Panc1 (cell line): ENCODE measurements at regions not wholly inside any gene's neighbourhood (a gene's known extent, or its start where the extent isn't known, plus 50 kb on each side); places are given as distances from the start of the nearest gene placed in this dataset.

Experiments used
- ATAC-seq: fragments of 200-7000 bp; cut with Tn5 transposase; 2 replicates; pipeline ENCODE4 v1.9.1; 2020; ENCODE audit warnings: mild to moderate bottlenecking, moderate library complexity
- BruUV-seq: library from RNA; stranded (reverse); fragments of 400-500 nt; replicated peaks from 2 replicates; lab custom pipeline; 2021; lab: Mats Ljungman, UMichigan
- CTCF ChIA-PET: fragments of 300-600 bp; sonication (Branson Sonifier 250); formaldehyde crosslinking; loops from one replicate; lab custom pipeline; 2022; ENCODE audit warnings: antibody characterized with exemption; lab: Charles Lee
- POLR2A ChIA-PET: fragments of 300-600 bp; sonication (Branson Sonifier 250); formaldehyde crosslinking; loops from one replicate; lab custom pipeline; 2022; ENCODE audit warnings: antibody characterized with exemption; lab: Charles Lee
- DNase-seq: peaks from one replicate; pipeline ENCODE4 v3.0.0-alpha.2; 2010; ENCODE audit warnings: low read depth, low spot score
- H3K27ac ChIP-seq: 2 replicates; pipeline ENCODE4 v1.5.1; 2011; ENCODE audit warnings: mild to moderate bottlenecking, low read length, inconsistent platforms
- H3K27me3 ChIP-seq: fragments of 200-500 bp; sonication (Bioruptor generic); 2 replicates; pipeline ENCODE4 v1.6.0; 2014; ENCODE audit warnings: low read length, inconsistent platforms; ENCODE audit not compliant: control insufficient read depth, insufficient read depth
- H3K36me3 ChIP-seq: fragments of 200-500 bp; sonication (Bioruptor generic); 2 replicates; pipeline ENCODE4 v1.5.1; 2014; ENCODE audit warnings: inconsistent platforms, mild to moderate bottlenecking, low read length, moderate library complexity; ENCODE audit not compliant: control insufficient read depth, insufficient read depth
- H3K4me1 ChIP-seq: 2 replicates; pipeline ENCODE4 v1.5.1; 2011; ENCODE audit warnings: inconsistent platforms, mild to moderate bottlenecking, low read length, moderate library complexity; ENCODE audit not compliant: control insufficient read depth, insufficient read depth
- H3K4me3 ChIP-seq, 2 experiments: 2 replicates each; pipeline ENCODE4 v1.5.1; 2011 to 2012; ENCODE audit warnings: low read depth in 2 of 2, low read length in 2 of 2, mild to moderate bottlenecking in 2 of 2, inconsistent platforms in 1 of 2, moderate library complexity in 1 of 2
- H3K9me3 ChIP-seq: fragments of 200-500 bp; sonication (Bioruptor generic); 2 replicates; pipeline ENCODE4 v1.5.1; 2014; ENCODE audit warnings: low read depth, mild to moderate bottlenecking, inconsistent platforms, low read length, moderate library complexity; ENCODE audit not compliant: control insufficient read depth, insufficient read depth
- POLR2AphosphoS5 ChIP-seq: IDR thresholded peaks from 2 replicates; pipeline ENCODE4 v1.6.1; 2012; ENCODE audit warnings: mild to moderate bottlenecking, low read depth, low read length, moderate library complexity
- SIN3A ChIP-seq: IDR thresholded peaks from 2 replicates; pipeline ENCODE4 v1.6.1; 2012; ENCODE audit warnings: low read depth, mild to moderate bottlenecking, low read length, moderate library complexity, borderline replicate concordance; ENCODE audit not compliant: insufficient read depth
- TCF7L2 ChIP-seq: IDR thresholded peaks from 2 replicates; pipeline ENCODE4 v1.6.1; 2011; ENCODE audit warnings: mild to moderate bottlenecking, low read depth, low read length, inconsistent platforms
- in situ Hi-C: cut with HindIII; loops from 2 replicates; pipeline ENCODE4 v1.10.0; 2016; ENCODE audit warnings: low sequenced_read_pairs, low pct_unique_long_range_greater_than_20kb
- intact Hi-C: fragments of 100-400 bp; cut with micrococcal nuclease; formaldehyde crosslinking; loops from one replicate; pipeline ENCODE4 v1.10.0; 2022; ENCODE audit not compliant: unreplicated experiment
- TF ChIP-seq, protein P1 (sequence below), 2 experiments: IDR thresholded peaks; 2 replicates each; pipeline ENCODE4 v1.6.1; 2011 to 2012; ENCODE audit warnings: low read depth in 2 of 2, control low read depth in 1 of 2, low read length in 1 of 2, mild to moderate bottlenecking in 1 of 2, moderate library complexity in 1 of 2; ENCODE audit not compliant: insufficient read depth in 1 of 2
- TF ChIP-seq, protein P2 (sequence below): fragments of 450-650 bp; IDR thresholded peaks from 2 replicates; pipeline ENCODE4 v1.5.1; 2017; ENCODE audit warnings: mild to moderate bottlenecking

DNA sequence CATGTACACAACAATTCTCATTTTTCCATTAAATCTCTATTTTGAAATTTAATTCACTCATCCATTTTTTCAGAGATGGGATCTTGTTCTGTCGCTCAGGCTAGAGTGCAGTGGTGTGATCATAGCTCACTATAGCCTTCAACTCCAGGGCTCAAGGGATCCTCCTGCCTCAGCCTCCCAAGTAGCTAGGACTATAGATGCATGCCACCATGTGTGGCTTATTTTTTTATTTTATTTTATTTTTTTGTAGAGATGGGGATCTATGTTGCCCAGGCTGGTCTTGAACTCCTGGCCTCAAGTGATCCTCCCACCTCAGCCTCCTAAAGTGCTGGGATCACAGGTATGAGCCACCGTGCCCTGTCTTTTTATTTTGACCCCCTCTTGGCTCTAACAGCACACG is 203.8 kb upstream of the KLF14 start:
- ChIA-PET CTCF (interaction anchor here (0.9 to 1.7 kb wide), 2 partner anchors 9 to 41 kb away, joined by 6 to 11 read pairs; no protein-coding TSS in a partner anchor), POLR2A (interaction anchor here (1.2 kb wide), 1 partner anchor 8 kb away, joined by 5 read pairs; no protein-coding TSS in a partner anchor)
- Histone ChIP-seq H3K36me3 (no peaks in the 10 kb centered on the region), H3K27me3 (no peaks in the 10 kb centered on the region), H3K9me3 (no peaks in the 10 kb centered on the region), H3K27ac (peak overlapping the region; percentile 99), H3K4me3 (peak overlapping the region in 1 of 2 experiments; percentile 83; a peak in 2 of 4 replicates), H3K4me1 (peaks cover 67% of the 10 kb centered on the region)
- intact Hi-C loops: no loop called here
- DNase-seq (no peak), ATAC-seq (no peak)
- TF ChIP-seq, protein P1, sequence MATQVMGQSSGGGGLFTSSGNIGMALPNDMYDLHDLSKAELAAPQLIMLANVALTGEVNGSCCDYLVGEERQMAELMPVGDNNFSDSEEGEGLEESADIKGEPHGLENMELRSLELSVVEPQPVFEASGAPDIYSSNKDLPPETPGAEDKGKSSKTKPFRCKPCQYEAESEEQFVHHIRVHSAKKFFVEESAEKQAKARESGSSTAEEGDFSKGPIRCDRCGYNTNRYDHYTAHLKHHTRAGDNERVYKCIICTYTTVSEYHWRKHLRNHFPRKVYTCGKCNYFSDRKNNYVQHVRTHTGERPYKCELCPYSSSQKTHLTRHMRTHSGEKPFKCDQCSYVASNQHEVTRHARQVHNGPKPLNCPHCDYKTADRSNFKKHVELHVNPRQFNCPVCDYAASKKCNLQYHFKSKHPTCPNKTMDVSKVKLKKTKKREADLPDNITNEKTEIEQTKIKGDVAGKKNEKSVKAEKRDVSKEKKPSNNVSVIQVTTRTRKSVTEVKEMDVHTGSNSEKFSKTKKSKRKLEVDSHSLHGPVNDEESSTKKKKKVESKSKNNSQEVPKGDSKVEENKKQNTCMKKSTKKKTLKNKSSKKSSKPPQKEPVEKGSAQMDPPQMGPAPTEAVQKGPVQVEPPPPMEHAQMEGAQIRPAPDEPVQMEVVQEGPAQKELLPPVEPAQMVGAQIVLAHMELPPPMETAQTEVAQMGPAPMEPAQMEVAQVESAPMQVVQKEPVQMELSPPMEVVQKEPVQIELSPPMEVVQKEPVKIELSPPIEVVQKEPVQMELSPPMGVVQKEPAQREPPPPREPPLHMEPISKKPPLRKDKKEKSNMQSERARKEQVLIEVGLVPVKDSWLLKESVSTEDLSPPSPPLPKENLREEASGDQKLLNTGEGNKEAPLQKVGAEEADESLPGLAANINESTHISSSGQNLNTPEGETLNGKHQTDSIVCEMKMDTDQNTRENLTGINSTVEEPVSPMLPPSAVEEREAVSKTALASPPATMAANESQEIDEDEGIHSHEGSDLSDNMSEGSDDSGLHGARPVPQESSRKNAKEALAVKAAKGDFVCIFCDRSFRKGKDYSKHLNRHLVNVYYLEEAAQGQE (IDR thresholded peaks at IDR 0.05; ENCODE audit: insufficient read depth in 1 of 2, low read depth in 2 of 2, low read length in 1 of 2): no peak
- TF ChIP-seq, protein P2, sequence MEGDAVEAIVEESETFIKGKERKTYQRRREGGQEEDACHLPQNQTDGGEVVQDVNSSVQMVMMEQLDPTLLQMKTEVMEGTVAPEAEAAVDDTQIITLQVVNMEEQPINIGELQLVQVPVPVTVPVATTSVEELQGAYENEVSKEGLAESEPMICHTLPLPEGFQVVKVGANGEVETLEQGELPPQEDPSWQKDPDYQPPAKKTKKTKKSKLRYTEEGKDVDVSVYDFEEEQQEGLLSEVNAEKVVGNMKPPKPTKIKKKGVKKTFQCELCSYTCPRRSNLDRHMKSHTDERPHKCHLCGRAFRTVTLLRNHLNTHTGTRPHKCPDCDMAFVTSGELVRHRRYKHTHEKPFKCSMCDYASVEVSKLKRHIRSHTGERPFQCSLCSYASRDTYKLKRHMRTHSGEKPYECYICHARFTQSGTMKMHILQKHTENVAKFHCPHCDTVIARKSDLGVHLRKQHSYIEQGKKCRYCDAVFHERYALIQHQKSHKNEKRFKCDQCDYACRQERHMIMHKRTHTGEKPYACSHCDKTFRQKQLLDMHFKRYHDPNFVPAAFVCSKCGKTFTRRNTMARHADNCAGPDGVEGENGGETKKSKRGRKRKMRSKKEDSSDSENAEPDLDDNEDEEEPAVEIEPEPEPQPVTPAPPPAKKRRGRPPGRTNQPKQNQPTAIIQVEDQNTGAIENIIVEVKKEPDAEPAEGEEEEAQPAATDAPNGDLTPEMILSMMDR: no peak
- TF ChIP-seq SIN3A (no peak), TCF7L2 (no peak), POLR2AphosphoS5 (no peak)
- BruUV-seq: no TSS peak
- in situ Hi-C loops: no loop called here

DNA sequence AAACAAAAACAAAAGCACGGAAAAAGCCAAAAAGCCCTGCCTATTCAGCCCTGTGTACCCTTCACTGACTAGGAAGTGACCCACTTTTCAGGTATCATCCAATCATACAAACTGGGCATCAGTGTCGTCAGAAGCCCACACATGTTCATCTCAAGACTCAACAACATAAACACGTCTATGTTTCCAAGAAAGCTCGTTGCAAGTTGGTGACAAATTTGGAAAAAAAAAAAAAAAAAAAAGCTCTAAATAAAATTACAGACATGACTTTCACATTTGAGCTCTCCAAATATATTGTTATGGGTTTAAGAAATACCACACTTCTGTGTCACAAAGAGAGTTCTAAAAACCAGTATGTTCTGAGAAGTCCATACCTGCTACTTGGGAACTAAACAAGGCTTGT is 204.7 kb upstream of the KLF14 start:
- Histone ChIP-seq H3K4me3 (peak overlapping the region; percentile 67 to 83; a peak in 3 of 4 replicates), H3K9me3 (no peaks in the 10 kb centered on the region), H3K36me3 (no peaks in the 10 kb centered on the region), H3K27me3 (no peaks in the 10 kb centered on the region), H3K27ac (peak overlapping the region; percentile 99), H3K4me1 (peaks cover 70% of the 10 kb centered on the region)
- in situ Hi-C loops (no loop called here), intact Hi-C loops (no loop called here)
- TF ChIP-seq, protein P1 (IDR thresholded peaks at IDR 0.05; ENCODE audit: insufficient read depth in 1 of 2, low read depth in 2 of 2, low read length in 1 of 2): no peak
- TF ChIP-seq, protein P2: no peak
- no peak for TF ChIP-seq POLR2AphosphoS5
- TF ChIP-seq TCF7L2: no peak
- TF ChIP-seq SIN3A: no peak
- ATAC-seq (no peak), DNase-seq (no peak)
- POLR2A ChIA-PET: interaction anchor here (0.6 kb wide), 2 partner anchors 26 to 40 kb away, joined by 5 to 6 read pairs; no protein-coding TSS in a partner anchor
- CTCF ChIA-PET: interaction anchor here (0.6 to 1.7 kb wide), 3 partner anchors 8 to 41 kb away, joined by 5 to 11 read pairs (median 6); no protein-coding TSS in a partner anchor
- no TSS peak for BruUV-seq
